HEK293 (cell line): ENCODE measurements at regions not wholly inside any gene's neighbourhood (a gene's known extent, or its start where the extent isn't known, plus 50 kb on each side); places are given as distances from the start of the nearest gene placed in this dataset.

ENCODE experiments used
- CTCF ChIA-PET: fragments of 350-600 bp; formaldehyde crosslinking; extraction: SDS; loops from one replicate; lab custom pipeline; 2021; ENCODE audit warnings: antibody characterized with exemption; lab: Yijun Ruan, JAX
- POLR2A ChIA-PET: fragments of 300-600 bp; formaldehyde crosslinking; extraction: SDS; loops from one replicate; lab custom pipeline; 2020; ENCODE audit warnings: antibody characterized with exemption, inconsistent platforms; lab: Yijun Ruan, JAX
- H3K27ac ChIP-seq: fragments of 200-500 bp; sonication (Bioruptor generic); 2 replicates; pipeline ENCODE4 v1.5.1; 2014; ENCODE audit warnings: low read depth, low read length, control low read depth, inconsistent platforms; ENCODE audit errors: extremely low read depth
- H3K36me3 ChIP-seq, 2 experiments: fragments of 200-500 bp in 1 of 2; sonication (Bioruptor generic) in 1 of 2; 1 replicate in 1 of 2; 2 replicates in 1 of 2; pipeline ENCODE4 v1.5.1; 2014 to 2017; ENCODE audit warnings: inconsistent platforms in 2 of 2, low read length in 2 of 2; ENCODE audit not compliant: control insufficient read depth in 2 of 2, insufficient read depth in 1 of 2
- H3K4me1 ChIP-seq: fragments of 200-500 bp; sonication (Bioruptor generic); 2 replicates; pipeline ENCODE4 v1.5.1; 2014; ENCODE audit warnings: mild to moderate bottlenecking, low read length, inconsistent platforms; ENCODE audit not compliant: control insufficient read depth, insufficient read depth
- H3K4me3 ChIP-seq: 2 replicates; pipeline ENCODE4 v1.5.1; 2011; ENCODE audit warnings: low read depth, mild to moderate bottlenecking, control low read depth, low read length, moderate library complexity
- H3K9me3 ChIP-seq: fragments of 200-500 bp; sonication (Bioruptor generic); 2 replicates; pipeline ENCODE4 v1.5.1; 2014; ENCODE audit warnings: low read depth, low read length, inconsistent platforms; ENCODE audit not compliant: control insufficient read depth, insufficient read depth
- HOXD13 ChIP-seq: sonication (generic); formaldehyde crosslinking; IDR thresholded peaks from 2 replicates; pipeline ENCODE4 v1.8.0; 2022; ENCODE audit warnings: missing genetic modification reagents, borderline replicate concordance
- KLF17 ChIP-seq: fragments of 450-650 bp; formaldehyde crosslinking; IDR thresholded peaks from 2 replicates; pipeline ENCODE4 v1.5.1; 2016; ENCODE audit warnings: missing biosample characterization, missing genetic modification characterization
- PBX3 ChIP-seq: sonication (generic); formaldehyde crosslinking; IDR thresholded peaks from 2 replicates; pipeline ENCODE4 v1.8.1; 2022; ENCODE audit warnings: mild to moderate bottlenecking, moderate library complexity, missing genetic modification reagents
- PRDM6 ChIP-seq: fragments of 450-650 bp; formaldehyde crosslinking; IDR thresholded peaks from 2 replicates; pipeline ENCODE4 v1.5.1; 2017; ENCODE audit warnings: missing biosample characterization, missing genetic modification characterization
- SALL2 ChIP-seq: fragments of 450-650 bp; formaldehyde crosslinking; IDR thresholded peaks from 2 replicates; pipeline ENCODE4 v1.5.0; 2017; ENCODE audit warnings: missing biosample characterization, mild to moderate bottlenecking, missing genetic modification characterization, borderline replicate concordance
- ZBTB10 ChIP-seq: fragments of 450-650 bp; formaldehyde crosslinking; IDR thresholded peaks from 2 replicates; pipeline ENCODE4 v1.5.1; 2016; ENCODE audit warnings: missing biosample characterization, missing genetic modification characterization
- ZFHX2 ChIP-seq: fragments of 450-650 bp; formaldehyde crosslinking; conservative IDR thresholded peaks from 2 replicates; pipeline ENCODE4 v1.5.1; 2016; ENCODE audit warnings: missing biosample characterization, missing genetic modification characterization
- ZNF10 ChIP-seq: fragments of 450-650 bp; formaldehyde crosslinking; IDR thresholded peaks from 2 replicates; pipeline ENCODE4 v1.5.1; 2017; ENCODE audit warnings: missing biosample characterization, missing genetic modification characterization
- ZNF121 ChIP-seq: fragments of 450-650 bp; formaldehyde crosslinking; IDR thresholded peaks from 2 replicates; pipeline ENCODE4 v1.5.1; 2016; ENCODE audit warnings: missing biosample characterization, missing genetic modification characterization
- ZNF202 ChIP-seq: fragments of 450-650 bp; formaldehyde crosslinking; IDR thresholded peaks from 2 replicates; pipeline ENCODE4 v1.5.1; 2016; ENCODE audit warnings: missing biosample characterization, missing genetic modification characterization, borderline replicate concordance
- ZNF248 ChIP-seq: fragments of 450-650 bp; formaldehyde crosslinking; IDR thresholded peaks from 2 replicates; pipeline ENCODE4 v1.5.1; 2017; ENCODE audit warnings: missing biosample characterization, missing genetic modification characterization
- ZNF335 ChIP-seq: fragments of 450-650 bp; formaldehyde crosslinking; conservative IDR thresholded peaks from 2 replicates; pipeline ENCODE4 v1.5.1; 2016; ENCODE audit warnings: missing biosample characterization, missing genetic modification characterization
- ZNF530 ChIP-seq: fragments of 450-650 bp; formaldehyde crosslinking; IDR thresholded peaks from 2 replicates; pipeline ENCODE4 v1.5.1; 2016; ENCODE audit warnings: low read depth, missing biosample characterization, missing genetic modification characterization
- ZNF558 ChIP-seq: fragments of 450-650 bp; formaldehyde crosslinking; IDR thresholded peaks from 2 replicates; pipeline ENCODE4 v1.5.1; 2016; ENCODE audit warnings: missing biosample characterization, missing genetic modification characterization
- ZNF561 ChIP-seq: fragments of 450-650 bp; IDR thresholded peaks from 2 replicates; pipeline ENCODE4 v1.5.1; 2018; ENCODE audit warnings: missing biosample characterization, missing genetic modification characterization, borderline replicate concordance
- ZNF629 ChIP-seq: fragments of 450-650 bp; formaldehyde crosslinking; IDR thresholded peaks from 2 replicates; pipeline ENCODE4 v1.5.1; 2017; ENCODE audit warnings: missing biosample characterization, missing genetic modification characterization
- ZNF660 ChIP-seq: fragments of 450-650 bp; IDR thresholded peaks from 2 replicates; pipeline ENCODE4 v1.5.1; 2018; ENCODE audit warnings: missing biosample characterization, mild to moderate bottlenecking, missing genetic modification characterization
- ZNF830 ChIP-seq: fragments of 450-650 bp; IDR thresholded peaks from 2 replicates; pipeline ENCODE4 v1.5.0; 2018; ENCODE audit warnings: missing biosample characterization, missing genetic modification characterization, low read depth, mild to moderate bottlenecking, moderate library complexity
- ZNF843 ChIP-seq: fragments of 450-650 bp; formaldehyde crosslinking; IDR thresholded peaks from 2 replicates; pipeline ENCODE4 v1.5.1; 2016; ENCODE audit warnings: missing biosample characterization, missing genetic modification characterization
- ZXDB ChIP-seq: fragments of 450-650 bp; formaldehyde crosslinking; IDR thresholded peaks from 2 replicates; pipeline ENCODE4 v1.5.1; 2016; ENCODE audit warnings: missing biosample characterization, missing genetic modification characterization
- TF ChIP-seq, protein P1 (sequence below): fragments of 450-650 bp; IDR thresholded peaks from 2 replicates; pipeline ENCODE4 v1.5.1; 2018; ENCODE audit warnings: missing biosample characterization, mild to moderate bottlenecking, missing genetic modification characterization
- TF ChIP-seq, protein P2 (sequence below): fragments of 450-650 bp; formaldehyde crosslinking; IDR thresholded peaks from 2 replicates; pipeline ENCODE4 v1.5.1; 2016; ENCODE audit warnings: missing biosample characterization, missing genetic modification characterization

DNA sequence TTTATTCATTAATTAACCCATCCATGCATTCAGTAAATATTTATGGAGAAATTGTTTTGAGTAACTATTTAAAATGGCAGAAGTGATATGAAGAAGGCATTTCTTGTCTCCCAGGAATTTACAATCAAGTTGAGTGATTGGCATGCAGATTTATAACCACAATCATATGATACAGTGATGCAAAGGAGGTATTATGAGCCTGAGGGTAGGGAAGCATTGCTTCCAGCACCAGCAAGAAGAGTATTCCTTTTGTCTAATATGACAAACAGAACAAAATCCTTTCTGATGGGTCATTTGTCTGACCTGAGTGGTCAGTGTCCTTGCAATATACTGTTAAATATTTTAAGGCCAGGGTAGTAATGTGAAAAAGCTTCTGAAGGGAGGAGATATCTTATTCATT, 244.2 kb upstream of the RGPD4 start:
- ChIA-PET POLR2A (no interaction called here), CTCF (no interaction called here)
- Histone ChIP-seq H3K4me3 (no peak overlapping the region), H3K4me1 (no peaks in the 10 kb centered on the region), H3K36me3 (no peaks in the 10 kb centered on the region), H3K27ac (no peak overlapping the region), H3K9me3 (no peaks in the 10 kb centered on the region)
- TF ChIP-seq ZNF660 (tag by site-specific recombination) = no peak
- no peak for TF ChIP-seq ZBTB10 (tag by site-specific recombination)
- no peak for TF ChIP-seq ZNF121 (tag by site-specific recombination)
- no peak for TF ChIP-seq ZNF530
- no peak for TF ChIP-seq ZNF830 (tag by site-specific recombination)
- TF ChIP-seq KLF17 (tag by site-specific recombination) = no peak
- TF ChIP-seq ZNF202 (tag by site-specific recombination) = no peak
- no peak for TF ChIP-seq PRDM6 (tag by site-specific recombination)
- no peak for TF ChIP-seq ZNF561 (tag by site-specific recombination)
- no peak for TF ChIP-seq ZNF335

DNA sequence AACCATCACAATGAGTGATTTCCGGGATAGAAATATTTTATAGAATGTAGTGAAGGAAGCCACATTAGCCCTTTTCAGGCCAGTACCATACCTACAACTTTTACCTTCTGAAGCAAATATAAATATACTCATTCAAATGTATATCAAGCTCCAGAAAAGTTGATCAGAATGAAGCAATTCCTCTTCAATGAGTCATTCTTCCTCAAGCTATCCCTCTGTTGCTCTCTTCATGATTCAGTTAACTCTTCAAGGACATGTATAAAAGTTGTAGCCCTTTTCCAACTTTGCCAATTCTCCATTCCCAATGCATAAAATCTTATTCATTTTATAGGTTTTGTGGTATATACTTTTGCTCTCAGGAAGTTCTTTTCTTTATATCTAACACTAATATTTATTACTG, 242.1 kb upstream of the RGPD4 start:
- ChIA-PET POLR2A (no interaction called here), CTCF (no interaction called here)
- H3K36me3 ChIP-seq = no peaks in the 10 kb centered on the region
- TF ChIP-seq HOXD13 (CRISPR knock-in tag) = no peak
- no peak for TF ChIP-seq ZNF843
- TF ChIP-seq, protein P1, sequence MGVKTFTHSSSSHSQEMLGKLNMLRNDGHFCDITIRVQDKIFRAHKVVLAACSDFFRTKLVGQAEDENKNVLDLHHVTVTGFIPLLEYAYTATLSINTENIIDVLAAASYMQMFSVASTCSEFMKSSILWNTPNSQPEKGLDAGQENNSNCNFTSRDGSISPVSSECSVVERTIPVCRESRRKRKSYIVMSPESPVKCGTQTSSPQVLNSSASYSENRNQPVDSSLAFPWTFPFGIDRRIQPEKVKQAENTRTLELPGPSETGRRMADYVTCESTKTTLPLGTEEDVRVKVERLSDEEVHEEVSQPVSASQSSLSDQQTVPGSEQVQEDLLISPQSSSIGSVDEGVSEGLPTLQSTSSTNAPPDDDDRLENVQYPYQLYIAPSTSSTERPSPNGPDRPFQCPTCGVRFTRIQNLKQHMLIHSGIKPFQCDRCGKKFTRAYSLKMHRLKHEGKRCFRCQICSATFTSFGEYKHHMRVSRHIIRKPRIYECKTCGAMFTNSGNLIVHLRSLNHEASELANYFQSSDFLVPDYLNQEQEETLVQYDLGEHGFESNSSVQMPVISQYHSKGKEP (tag by site-specific recombination) = no peak
- no peak for TF ChIP-seq ZFHX2 (tag by site-specific recombination)
- no peak for TF ChIP-seq ZNF121 (tag by site-specific recombination)
- TF ChIP-seq ZNF248 = no peak
- no peak for TF ChIP-seq ZNF10
- H3K9me3 ChIP-seq = no peaks in the 10 kb centered on the region
- H3K4me3 ChIP-seq = no peak overlapping the region
- H3K4me1 ChIP-seq = no peaks in the 10 kb centered on the region
- no peak overlapping the region for H3K27ac ChIP-seq

GRCh38 chr2:107585851-107586250, 240.8 kb upstream of the RGPD4 start:
- Histone ChIP-seq H3K4me1 (no peaks in the 10 kb centered on the region), H3K4me3 (no peak overlapping the region), H3K9me3 (no peaks in the 10 kb centered on the region), H3K36me3 (no peaks in the 10 kb centered on the region), H3K27ac (no peak overlapping the region)
- ChIA-PET CTCF (no interaction called here), POLR2A (no interaction called here)
- TF ChIP-seq PBX3 = no peak
- no peak for TF ChIP-seq ZNF629 (tag by site-specific recombination)
- TF ChIP-seq SALL2 (tag by site-specific recombination) = no peak
- no peak for TF ChIP-seq ZXDB
- TF ChIP-seq, protein P2, sequence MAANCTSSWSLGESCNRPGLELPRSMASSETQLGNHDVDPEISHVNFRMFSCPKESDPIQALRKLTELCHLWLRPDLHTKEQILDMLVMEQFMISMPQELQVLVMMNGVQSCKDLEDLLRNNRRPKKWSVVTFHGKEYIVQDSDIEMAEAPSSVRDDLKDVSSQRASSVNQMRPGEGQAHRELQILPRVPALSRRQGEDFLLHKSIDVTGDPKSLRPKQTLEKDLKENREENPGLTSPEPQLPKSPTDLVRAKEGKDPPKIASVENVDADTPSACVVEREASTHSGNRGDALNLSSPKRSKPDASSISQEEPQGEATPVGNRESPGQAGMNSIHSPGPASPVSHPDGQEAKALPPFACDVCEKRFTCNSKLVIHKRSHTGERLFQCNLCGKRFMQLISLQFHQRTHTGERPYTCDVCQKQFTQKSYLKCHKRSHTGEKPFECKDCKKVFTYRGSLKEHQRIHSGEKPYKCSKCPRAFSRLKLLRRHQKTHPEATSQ (tag by site-specific recombination) = no peak
- no peak for TF ChIP-seq ZNF558 (tag by site-specific recombination)
